Islet of Langerhans (tissue), 1 donor: ENCODE measurements at regions not wholly inside any gene's neighbourhood (a gene's known extent, or its start where the extent isn't known, plus 50 kb on each side); places are given as distances from the start of the nearest gene placed in this dataset.

Experiments
- FAIRE-seq: peaks from one replicate; lab custom pipeline; 2011; peaks lifted over from hg19 to GRCh38; lab: Jason Lieb, UNC

DNA sequence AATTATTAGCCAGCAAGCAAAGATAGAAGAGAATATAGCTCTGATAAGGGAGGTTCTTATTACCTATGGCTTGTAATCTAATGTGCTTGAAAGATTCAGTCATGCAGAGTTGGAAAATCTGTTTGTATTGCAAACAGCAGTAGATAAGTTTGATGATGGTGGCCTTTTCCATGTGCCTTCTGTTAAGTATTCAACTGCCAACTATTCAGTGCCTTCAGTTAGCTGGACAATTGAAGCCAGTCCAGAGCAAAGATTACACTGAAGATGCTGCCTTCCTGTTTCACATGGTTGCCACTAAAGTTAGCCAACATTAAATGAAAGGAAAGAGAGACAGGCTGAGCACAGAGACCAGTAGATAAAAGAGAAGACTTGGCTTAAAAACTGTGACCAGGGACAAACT is 92.7 kb upstream of the SLC38A2 start:
- no peak for FAIRE-seq

DNA sequence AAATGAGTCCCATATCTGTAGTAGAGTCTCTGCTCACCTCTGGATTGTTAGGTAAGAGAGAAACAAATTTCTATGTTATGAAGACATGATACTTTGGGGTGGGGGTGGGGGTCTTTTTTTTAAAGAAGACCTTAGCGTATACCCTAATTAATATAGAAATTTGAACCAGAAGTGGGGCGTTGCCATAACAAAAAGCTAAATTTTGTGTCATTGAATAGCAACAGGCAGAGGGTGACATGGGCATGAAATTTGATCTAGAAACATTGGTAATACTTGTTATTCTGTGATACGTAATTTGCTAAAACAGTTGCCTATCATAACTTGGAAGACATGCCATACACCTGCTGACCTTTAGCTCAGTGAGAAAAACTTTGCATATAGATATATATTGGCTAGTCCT is 92.3 kb upstream of the SLC38A2 start:
- no peak for FAIRE-seq

DNA sequence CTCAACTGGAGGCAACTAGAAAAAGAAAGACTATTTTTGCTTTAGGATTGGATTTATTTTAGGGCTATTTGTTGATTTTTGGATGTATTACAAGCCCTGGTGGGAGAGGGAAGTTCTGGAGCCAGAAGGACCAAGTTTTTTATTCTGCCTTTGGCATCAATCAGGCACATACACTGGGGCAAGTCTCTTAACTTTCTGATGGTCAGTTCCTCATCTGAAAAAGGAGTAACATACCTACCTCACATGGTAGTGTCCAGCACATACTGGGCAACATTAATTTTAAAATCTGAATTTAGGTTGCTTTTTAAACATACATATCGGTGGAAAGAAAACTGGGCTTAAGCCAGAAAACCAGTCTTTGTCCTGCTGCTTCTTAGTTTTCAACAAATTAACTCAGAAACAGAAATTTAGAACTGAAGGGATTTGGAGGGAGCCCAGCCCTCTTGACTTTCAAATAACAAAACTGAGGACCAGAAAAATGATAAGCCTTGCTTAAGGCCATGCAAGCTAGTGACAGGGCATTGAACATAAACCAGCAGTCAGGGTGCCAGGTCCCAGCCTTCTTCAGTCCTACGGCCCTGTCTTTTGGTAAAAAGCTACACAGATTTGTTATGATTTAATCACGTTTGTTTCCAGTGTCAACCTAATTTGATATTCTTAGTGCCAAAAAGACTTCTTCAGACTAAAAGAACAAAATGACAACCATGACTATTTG is 90.2 kb upstream of the SLC38A2 start:
- FAIRE-seq, result no peak

DNA sequence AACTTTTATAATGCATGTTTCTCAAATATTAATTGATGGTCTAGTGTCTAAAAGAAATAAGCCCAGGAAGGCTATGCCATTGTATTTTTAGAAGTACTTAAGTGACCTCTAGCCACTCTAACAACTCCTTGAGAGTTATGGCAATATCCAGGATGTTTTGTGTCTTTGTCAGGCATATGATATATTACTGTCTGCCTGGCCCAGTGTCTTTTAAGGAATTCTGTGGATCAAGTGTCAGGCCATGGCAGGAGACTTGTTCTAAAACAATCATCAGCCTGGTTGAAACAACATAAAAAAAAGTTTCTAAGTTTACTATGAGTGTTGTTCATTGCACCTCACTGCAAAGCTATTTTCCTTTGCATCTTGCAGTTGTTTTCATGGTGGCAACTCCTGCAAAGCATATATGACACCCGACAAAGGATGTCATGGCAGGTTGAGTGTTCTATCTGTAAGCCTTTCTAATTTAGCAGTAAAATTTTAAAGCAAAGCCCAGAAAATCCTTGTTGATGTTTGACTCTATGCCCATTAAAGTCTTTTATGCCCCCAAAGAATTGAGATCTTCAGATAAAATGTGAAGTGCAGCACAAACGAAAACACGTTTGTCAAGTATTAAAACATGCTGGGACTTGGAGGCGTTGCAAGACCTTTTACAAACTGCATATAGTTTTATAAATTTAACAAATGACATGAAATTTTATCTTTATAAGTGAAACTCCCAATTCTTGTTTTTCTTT is 89.5 kb upstream of the SLC38A2 start:
- no peak for FAIRE-seq

DNA sequence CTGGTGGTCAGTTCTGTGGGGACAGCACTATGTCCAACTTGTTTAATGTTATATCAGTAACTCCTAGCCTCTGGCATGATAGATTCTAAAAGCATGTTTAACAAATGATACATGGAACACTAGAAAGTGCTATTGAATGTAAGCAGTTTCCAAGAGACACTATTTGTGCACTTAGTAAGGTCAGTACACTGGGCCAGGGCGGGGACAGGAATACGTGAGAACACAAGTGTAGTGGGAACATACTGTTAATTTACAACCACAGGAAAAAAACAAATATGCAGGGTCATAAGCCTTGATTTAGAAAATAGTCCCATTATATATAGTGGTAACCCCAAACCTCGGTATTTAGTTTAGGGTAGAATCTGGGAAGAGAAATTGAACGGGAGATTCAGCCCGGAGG is 88.9 kb upstream of the SLC38A2 start:
- FAIRE-seq, result no peak

DNA sequence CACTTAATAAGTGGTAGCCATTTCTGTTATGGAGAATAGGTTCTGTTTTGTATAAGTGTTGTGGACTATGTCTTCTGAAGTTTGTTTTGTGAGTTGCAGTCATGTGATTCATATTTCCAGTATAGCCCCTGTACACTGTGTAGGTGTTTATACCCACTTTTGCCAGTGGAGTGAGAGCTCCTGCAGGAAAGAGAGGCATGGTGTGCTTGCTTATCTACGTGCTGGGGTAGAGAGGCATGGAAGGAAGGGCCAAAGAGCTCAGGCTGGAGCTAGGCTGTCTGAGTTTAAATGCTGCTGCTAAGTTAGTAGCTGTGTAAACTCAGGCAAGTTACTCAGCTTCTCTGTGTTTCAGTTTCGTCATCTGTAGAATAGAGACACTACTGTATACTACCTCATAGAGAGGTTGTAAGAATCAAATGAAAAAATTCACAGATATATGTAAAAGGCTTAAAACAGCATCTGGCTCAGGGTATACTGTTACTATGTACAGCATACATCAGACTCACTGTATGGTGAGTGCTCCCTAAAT is 88.2 kb upstream of the SLC38A2 start:
- no peak for FAIRE-seq

DNA sequence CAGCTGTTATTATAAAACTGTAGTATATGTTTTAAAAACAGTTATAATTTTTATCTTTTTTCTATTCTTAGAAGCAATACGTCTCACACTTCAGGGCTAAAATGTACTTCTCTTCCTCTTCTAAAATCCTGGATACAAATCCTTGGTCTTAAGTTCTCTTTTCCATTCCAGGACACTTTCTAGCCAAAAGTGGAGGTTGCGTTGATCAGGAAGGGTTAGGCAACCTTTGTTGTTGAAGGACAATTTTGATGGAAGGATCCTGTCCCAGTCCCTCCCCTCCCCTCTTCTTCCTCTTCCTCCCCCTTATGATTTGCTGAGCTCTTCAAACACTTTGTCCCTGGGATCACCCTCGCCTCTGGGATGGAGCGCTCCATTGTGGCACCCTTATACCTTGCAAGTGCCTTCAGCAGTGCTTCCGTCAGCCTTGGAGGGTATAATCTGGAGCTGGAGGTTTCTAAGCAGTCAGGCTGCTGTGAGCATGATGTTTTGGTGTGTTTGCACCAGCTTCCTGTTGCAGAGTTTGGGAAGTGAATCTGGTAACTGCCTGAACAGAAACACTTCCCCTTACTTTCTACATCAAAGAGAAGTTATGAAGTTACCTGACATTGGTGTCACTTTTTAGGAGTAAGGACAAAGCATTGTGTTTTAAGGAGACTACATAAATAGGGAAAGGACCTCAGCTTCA is 87.4 kb upstream of the SLC38A2 start:
- FAIRE-seq, result no peak

DNA sequence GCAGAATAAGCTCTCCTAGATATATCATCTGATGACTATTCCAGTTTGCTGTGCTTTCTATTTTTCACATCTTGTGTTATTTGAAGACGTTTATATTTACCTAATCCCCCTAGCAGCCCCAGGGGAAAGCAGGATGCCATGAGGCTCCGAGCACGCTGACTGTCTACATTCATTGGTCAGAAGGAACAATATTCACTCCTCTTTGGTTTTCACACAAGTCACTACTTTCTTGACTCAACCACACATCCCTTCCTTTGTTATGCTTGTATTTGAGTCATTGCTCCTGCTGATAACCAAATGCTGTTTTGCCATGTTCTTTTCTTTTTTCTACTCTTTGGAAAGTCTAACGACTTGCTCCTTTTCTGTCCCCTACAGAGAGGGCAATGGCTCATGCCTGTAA is 86.5 kb upstream of the SLC38A2 start:
- no peak for FAIRE-seq

DNA sequence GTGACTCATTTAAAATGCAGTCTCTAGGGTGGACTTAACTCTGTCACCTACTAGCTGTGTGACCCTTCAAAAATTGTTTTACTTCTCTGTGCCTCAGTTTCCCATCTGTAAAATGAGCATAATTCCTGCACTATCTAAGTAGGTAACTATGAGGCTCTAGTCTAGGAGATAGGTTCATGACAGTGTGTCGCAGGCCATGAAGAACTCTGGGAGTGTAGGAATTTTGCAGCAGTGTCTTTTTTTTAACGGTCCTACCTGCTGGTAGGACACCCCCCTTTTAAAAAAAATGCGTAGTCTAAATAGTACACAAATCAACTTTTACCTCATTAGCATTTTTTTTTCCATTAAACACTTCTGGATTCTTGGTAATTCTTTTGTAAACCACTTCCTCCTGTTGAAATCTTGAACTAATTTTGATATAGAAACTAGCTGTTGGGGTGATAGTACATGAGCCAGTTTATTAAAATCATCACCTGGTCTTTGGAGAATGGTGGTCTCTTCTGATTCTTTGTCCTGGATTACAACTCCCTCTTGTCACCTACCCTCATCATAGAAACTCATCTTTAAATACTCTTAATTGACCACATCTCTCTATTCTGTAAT is 86.0 kb upstream of the SLC38A2 start:
- no peak for FAIRE-seq

DNA sequence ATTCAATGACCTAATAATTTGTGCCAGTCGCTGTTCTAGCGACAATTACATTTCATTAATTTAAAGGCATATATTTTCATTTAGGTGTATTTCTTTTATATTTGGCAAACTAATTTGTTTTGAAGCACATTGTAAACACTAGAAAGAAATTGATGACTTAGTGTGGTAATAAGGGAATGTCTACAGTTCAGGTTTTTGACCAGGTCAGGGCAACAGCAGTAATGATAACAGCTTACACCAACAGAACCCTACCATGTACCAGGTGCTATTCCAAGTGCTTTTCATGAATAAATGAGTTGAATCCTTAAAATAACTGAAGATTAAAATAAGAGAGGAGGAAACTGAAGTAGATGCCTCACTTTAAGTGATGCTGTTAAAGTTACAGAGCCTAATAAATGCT is 85.4 kb upstream of the SLC38A2 start:
- FAIRE-seq, result no peak

DNA sequence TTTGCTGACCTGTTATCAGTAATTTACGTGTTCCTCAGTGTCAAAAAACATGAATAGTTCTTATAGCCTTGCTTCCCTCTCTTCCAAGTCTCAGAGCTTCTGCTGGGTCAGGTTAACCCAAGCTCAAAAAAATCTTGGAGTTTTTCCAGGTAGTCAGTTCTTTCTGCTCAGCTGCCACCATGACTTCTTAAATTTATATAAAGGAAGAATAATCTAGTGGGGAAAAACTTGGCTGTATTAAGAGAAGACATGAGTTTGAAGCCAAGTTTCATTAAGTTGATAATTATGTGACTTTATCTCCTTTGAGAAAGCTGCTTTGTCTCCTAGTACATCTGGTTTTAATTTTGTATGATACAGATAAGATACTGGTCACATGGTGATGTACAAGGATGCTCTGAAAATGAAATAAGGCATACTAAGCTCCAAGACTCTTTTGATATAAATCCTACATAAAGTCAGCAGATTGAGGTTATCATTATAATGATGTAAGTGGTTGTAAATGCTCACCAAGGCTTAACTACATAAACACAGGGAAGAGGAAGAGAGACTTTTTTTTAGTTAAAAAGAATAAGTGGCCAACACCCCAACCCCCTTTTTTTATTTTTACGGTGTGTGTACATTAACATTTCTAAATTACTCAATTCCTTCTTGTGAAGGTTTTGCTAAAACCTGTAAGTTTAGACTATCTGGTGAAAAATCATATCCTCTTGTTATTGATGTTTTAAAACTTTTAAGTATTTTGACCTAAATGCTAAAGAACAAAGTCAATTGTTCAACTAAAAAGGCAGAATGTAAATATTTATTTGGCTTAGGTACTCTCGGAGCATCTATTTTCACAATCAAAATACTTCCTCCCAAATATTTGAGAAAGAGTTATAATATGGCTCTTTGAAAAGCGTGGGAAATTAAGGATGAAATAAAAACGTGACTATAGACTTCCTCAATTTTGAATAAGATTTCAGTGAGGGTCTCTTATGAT is 84.1 kb upstream of the SLC38A2 start:
- no peak for FAIRE-seq

DNA sequence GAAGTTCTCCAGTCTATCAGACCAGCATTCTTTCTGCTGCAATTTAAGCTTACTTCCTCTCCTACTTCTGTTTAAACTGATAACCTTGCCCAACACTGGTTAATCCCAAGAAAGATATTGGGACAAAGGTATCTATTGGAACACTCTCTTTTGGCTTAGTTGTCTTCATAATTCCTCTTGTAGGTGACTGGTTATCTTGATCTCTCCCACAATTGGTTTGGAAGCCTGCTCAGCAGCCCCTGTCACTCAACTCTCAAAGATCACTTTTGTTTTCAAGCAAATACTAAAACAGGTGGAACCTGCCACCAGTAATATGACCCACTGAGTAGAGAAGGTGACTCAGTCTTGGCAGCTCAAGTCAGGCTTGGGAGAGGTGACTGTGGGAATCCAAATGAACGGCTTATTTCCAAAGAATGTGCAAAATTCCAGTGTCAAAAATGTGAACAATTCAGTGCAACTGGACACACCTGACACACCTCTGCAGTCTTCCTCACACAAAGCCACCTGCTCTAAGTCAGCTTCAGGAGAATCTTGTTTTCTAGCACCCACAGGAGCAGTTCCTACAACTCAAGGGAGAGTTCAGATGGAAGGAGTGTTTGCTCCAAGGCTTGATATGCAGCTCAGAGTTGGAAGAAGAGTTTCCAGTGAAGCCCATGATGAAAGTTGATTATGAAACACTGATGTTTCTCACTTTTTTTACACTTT is 83.2 kb upstream of the SLC38A2 start:
- FAIRE-seq, result no peak

DNA sequence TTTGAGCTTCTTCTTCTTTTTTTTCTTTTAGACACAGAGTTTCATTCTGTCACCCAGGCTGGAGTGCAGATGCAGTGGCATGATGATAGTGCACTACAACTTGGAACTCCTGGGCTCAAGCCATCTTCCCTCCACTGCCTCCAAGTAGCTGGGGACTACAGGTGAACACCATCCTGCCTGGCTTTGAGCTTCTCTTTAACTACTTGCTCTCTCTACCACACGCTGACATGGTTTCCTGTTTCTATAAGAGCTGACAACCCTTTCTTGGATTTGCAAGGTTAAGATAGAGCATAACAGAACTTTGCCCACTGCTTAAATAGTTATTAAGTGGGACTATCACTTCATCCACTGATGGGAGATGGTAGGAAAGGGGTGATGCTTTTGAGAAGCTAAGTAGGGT is 82.4 kb upstream of the SLC38A2 start:
- FAIRE-seq, result no peak

DNA sequence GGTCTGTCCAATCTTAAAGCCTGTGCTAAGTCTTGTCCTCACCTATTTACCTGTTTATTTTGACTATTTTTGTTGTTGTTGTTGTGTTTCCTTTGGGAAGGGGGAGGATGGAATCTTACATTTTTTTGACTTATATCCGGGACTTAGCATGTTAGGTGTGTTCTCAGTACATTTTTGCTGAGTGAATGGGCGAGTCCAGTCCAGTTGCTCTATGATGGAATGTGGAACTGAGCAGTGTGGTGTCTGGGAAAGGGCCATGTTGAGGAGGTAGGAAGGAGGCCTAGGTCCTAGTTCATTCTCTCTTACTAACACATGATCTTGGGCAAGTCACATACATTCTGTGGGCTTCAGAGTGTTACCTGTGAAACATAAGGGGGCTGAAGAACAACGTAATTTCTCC is 80.9 kb upstream of the SLC38A2 start:
- no peak for FAIRE-seq

DNA sequence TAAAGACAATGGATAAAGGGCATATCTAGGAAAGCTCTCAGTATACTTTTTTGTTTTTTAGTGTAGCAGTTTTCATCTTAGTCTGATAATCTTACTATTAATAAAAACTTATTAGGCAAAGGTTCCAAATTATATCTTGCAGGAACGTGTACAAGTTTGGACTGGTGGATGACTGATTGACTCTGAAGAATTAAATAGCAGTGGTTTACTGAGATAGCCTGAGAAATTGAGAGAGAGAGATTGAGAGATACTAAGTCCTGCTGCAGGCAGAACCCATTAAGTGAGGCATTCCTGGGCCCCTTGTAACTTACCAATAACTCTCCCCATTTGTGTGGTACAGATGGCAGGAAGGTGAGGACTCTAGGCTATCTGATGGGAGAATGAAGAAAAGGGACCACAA is 80.2 kb upstream of the SLC38A2 start:
- no peak for FAIRE-seq

DNA sequence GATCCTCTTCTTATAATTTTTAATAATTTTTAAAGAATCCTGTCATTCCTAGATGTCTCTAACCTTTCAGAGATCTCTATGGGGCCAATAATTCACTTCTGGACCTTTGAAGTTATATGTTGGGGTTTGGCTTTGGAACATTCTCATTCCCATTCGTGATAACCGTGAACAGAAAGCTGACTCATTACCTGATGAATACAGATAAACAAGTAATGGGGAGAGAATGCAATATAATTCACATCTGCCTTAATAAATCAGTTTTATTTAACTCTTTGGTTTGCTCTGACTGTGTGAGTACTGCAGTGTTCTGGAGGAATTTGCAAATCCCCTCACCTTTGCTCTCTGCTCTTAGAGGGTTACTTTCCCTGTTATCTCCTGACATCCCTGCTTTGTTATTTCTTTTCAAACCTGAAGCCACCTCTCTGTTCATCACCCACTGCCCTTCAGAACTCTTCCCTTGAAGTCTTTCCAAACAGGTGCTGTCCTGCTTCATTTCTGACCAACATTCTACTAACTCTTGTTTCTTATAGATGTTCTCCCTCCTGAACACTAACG is 79.6 kb upstream of the SLC38A2 start:
- no peak for FAIRE-seq

DNA sequence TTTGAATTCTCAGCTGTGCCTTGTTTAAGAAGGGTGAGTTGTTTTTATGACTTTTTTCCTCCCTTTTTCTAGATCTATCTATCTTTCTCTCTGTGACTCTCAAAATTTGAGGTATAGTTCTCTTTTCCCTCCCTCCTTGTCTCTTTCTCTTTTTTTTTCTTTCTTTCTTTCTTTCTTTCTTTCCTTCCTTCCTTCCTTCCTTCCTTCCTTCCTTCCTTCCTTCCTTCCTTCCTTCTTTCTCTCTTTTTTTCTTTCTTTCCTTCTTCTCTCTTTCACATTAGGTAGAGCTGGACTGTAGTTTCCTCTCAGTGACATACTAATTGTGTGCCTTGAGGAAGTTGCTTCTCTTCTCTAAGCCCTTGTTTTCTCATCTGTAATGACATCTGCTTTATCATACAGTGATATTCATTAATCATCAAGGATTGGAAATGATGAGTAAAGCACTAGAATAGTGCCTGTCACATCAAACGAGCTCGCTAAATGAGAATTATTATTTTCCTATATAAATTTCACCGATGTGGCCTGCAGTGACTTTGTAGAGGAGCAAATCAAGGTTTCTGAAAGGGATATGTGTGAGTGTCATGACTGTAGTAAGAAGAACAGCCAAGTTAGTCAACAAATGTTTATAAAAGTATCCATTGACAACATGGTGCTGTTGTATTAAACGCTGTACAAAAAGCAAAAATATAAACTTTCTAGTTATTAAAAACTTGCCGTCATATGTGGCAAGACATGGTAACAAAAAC is 78.9 kb upstream of the SLC38A2 start:
- no peak for FAIRE-seq

DNA sequence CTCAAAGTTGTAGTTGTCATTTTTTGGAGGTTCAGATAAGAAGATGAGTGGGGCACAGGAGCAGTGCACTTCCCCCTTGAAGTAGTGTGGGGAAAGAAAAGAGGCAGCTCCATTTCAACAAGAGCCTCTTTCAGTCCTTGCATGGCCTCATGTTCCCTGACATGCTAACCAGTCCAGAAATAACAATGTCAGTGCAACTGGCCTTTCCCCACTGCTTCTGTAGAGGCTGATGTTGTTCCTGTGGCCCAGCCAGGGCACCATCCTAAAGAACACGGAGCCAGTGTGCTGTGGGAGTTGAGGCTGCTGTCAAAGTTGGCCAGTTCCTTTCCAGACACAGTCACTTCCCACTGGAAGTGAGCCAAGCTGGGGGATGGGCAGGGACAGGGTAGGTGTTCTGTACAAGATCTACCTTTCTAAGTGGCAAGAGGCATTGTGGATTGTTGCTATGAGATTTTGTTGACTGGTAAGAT is 77.7 kb upstream of the SLC38A2 start:
- no peak for FAIRE-seq

DNA sequence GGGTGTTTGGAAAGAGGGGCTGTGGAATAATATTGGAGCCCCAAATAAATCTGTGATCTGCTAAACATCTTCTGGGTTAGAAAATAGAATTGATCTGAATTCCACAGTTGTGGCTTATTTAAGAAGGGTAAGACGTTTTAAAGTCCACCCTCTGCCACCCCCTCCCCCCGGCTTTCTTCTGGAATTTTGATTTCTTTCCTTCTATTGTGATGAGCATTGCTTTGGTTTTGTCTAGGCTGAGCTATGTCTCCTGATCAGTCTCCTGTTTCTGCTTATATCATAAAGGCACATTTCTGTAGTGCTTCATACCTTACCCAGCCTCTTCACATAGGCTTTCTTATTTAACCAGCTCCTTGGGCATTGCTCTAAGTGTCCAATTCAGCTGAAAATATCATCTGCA is 77.3 kb upstream of the SLC38A2 start:
- no peak for FAIRE-seq

DNA sequence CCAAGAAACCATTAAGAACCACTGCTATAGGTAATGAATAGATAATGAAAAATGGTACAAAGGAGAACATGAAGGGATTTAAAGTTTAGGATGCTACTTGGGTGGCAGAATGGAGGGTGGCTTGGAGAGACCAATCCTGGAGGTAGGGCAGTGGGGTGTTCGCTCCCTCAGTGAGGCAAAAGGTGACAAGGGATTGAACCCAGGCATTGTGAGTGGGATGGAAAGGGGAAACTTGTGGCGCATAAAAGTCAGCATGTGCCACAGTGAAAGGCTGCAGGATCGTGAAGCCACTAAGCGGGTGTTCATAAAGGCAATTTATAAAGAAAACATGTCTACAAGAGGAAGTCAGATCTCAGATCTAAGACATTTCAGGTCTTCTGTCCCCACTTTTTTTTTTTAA is 76.7 kb upstream of the SLC38A2 start:
- FAIRE-seq, result no peak
